ENCODE measurements at regions not wholly inside any gene's neighbourhood (a gene's known extent, or its start where the extent isn't known, plus 50 kb on each side); places are given as distances from the start of the nearest gene placed in this dataset.

DNA sequence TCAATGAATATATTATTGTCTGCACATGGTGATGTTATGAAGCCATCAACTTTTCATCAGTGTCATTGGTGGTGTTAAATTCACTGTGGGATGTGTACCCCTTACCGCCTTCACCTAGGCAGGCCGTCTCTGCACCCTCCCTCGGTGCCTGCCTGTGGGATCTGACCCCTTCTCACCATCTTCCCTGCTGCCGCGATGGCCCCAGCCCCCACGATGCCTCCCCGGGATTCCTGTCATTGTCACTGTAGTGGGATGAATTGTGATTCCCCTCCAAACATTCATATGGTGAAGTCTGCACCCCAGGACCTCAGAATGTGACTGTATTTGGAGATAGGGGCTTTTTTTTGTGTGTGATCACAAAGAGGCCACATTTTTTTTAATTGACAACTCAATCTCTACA lies 198.3 kb upstream of the HS6ST1 start:
- TF ChIP-seq, protein P1, sequence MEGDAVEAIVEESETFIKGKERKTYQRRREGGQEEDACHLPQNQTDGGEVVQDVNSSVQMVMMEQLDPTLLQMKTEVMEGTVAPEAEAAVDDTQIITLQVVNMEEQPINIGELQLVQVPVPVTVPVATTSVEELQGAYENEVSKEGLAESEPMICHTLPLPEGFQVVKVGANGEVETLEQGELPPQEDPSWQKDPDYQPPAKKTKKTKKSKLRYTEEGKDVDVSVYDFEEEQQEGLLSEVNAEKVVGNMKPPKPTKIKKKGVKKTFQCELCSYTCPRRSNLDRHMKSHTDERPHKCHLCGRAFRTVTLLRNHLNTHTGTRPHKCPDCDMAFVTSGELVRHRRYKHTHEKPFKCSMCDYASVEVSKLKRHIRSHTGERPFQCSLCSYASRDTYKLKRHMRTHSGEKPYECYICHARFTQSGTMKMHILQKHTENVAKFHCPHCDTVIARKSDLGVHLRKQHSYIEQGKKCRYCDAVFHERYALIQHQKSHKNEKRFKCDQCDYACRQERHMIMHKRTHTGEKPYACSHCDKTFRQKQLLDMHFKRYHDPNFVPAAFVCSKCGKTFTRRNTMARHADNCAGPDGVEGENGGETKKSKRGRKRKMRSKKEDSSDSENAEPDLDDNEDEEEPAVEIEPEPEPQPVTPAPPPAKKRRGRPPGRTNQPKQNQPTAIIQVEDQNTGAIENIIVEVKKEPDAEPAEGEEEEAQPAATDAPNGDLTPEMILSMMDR (IDR thresholded peaks at IDR 0.05): no peak
- TF ChIP-seq POLR2A (IDR thresholded peaks at IDR 0.05): no peak
